ENCODE measurements at regions not wholly inside any gene's neighbourhood (a gene's known extent, or its start where the extent isn't known, plus 50 kb on each side); places are given as distances from the start of the nearest gene placed in this dataset.

DNA sequence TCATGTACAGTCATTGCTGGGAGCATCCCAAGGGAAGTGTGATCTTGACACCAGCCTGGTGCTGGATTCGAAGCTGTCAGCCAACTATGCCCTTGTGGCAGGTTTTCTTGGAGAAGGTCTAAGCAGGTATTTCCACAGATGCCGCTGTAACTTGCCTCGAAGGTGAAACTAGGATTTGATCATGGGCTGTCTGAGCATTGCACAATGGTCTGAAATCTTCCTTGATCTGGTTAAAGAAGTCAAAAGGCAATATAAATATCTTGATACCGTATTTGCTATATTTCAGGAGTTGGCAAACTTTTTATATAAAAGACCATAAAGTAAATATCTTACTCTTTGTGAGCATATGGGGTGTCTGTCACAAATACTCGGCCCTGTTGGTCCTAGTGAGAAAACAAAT lies 206.8 kb downstream of the LYPLAL1 start:
- DNase-seq (ENCODE audit: low spot score), result no peak
- TF ChIP-seq, protein P1, sequence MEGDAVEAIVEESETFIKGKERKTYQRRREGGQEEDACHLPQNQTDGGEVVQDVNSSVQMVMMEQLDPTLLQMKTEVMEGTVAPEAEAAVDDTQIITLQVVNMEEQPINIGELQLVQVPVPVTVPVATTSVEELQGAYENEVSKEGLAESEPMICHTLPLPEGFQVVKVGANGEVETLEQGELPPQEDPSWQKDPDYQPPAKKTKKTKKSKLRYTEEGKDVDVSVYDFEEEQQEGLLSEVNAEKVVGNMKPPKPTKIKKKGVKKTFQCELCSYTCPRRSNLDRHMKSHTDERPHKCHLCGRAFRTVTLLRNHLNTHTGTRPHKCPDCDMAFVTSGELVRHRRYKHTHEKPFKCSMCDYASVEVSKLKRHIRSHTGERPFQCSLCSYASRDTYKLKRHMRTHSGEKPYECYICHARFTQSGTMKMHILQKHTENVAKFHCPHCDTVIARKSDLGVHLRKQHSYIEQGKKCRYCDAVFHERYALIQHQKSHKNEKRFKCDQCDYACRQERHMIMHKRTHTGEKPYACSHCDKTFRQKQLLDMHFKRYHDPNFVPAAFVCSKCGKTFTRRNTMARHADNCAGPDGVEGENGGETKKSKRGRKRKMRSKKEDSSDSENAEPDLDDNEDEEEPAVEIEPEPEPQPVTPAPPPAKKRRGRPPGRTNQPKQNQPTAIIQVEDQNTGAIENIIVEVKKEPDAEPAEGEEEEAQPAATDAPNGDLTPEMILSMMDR (conservative IDR thresholded peaks at IDR 0.05; ENCODE audit: low read depth, low read length), result no peak
- TF ChIP-seq EZH2 (IDR thresholded peaks at IDR 0.05; ENCODE audit: borderline replicate concordance, low read depth, low read length, poor library complexity, severe bottlenecking), result no peak
- no peaks in the 10 kb centered on the region for H3K9me3 ChIP-seq (ENCODE audit: low read depth, low read length, poor library complexity, severe bottlenecking)
- H3K36me3 ChIP-seq (ENCODE audit: insufficient read depth, low read length, poor library complexity, severe bottlenecking), result no peaks in the 10 kb centered on the region
- no peak overlapping the region for H3K27ac ChIP-seq (ENCODE audit: low read depth, low read length, poor library complexity, severe bottlenecking)
- ChIA-PET POLR2A (ENCODE audit: low non-redundant PET) (interaction anchor here (0.6 kb wide), 1 partner anchor 174 kb away, joined by 3 read pairs; no protein-coding TSS in a partner anchor), CTCF (no interaction called here)
- no TSS peak for BruUV-seq (replicated peaks)
- H3K27me3 ChIP-seq (replicated peaks; ENCODE audit: insufficient read depth, low read depth, low read length, poor library complexity), result no peaks in the 10 kb centered on the region
- intact Hi-C loops (cut with micrococcal nuclease; ENCODE audit: unreplicated experiment), result no loop called here
- H3K4me1 ChIP-seq (ENCODE audit: insufficient read depth, low read length, poor library complexity, severe bottlenecking), result no peaks in the 10 kb centered on the region
- H3K4me3 ChIP-seq (ENCODE audit: low read depth, low read length, poor library complexity, severe bottlenecking), result no peak overlapping the region

DNA sequence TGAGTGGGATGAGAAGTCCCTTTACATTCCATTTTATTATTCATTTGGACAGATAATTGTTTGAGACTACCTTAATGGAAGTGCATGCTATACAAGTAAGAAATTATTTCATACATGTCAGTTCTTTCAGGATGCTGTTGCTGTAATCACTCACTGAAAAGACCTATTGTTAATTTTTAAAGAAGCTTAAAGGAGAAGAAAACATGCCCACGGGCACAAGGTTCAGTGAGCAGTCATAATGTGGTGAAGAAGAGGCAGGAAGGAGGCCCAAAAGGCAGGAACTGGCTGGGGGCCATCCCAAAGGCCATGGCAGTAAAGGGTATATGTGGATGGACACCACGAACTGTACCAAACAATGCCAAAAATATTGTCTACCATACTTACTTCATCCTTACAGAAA lies 206.0 kb downstream of the LYPLAL1 start:
- ChIA-PET CTCF (no interaction called here), POLR2A (ENCODE audit: low non-redundant PET) (no interaction called here)
- no peaks in the 10 kb centered on the region for H3K4me1 ChIP-seq (ENCODE audit: insufficient read depth, low read length, poor library complexity, severe bottlenecking)
- TF ChIP-seq, protein P1 (conservative IDR thresholded peaks at IDR 0.05; ENCODE audit: low read depth, low read length), result no peak
- TF ChIP-seq EZH2 (IDR thresholded peaks at IDR 0.05; ENCODE audit: borderline replicate concordance, low read depth, low read length, poor library complexity, severe bottlenecking), result no peak
- H3K9me3 ChIP-seq (ENCODE audit: low read depth, low read length, poor library complexity, severe bottlenecking), result no peaks in the 10 kb centered on the region
- no peaks in the 10 kb centered on the region for H3K27me3 ChIP-seq (replicated peaks; ENCODE audit: insufficient read depth, low read depth, low read length, poor library complexity)
- DNase-seq (ENCODE audit: low spot score), result no peak
- H3K4me3 ChIP-seq (ENCODE audit: low read depth, low read length, poor library complexity, severe bottlenecking), result no peak overlapping the region
- intact Hi-C loops (cut with micrococcal nuclease; ENCODE audit: unreplicated experiment), result no loop called here
- BruUV-seq (replicated peaks), result no TSS peak
- no peaks in the 10 kb centered on the region for H3K36me3 ChIP-seq (ENCODE audit: insufficient read depth, low read length, poor library complexity, severe bottlenecking)
- H3K27ac ChIP-seq (ENCODE audit: low read depth, low read length, poor library complexity, severe bottlenecking), result no peak overlapping the region

DNA sequence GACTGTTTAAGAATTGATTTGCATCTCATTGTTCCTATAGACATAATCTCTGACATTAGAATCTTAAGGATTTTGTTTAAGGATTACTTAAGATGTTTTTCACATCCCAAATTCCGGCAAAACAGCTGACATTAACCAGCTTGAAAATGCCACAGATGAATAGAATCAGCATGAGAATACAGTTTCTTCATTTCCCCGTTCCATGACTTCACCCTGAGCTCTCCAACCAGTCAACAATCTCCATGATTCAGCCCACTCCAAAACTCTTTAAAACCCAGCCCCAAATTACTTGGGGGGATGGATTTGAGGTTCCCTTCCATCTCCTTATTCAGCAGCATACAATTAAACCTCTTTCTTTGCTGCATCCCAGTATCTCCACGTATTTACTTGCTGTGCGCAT lies 201.0 kb downstream of the LYPLAL1 start:
- Histone ChIP-seq H3K4me1 (ENCODE audit: insufficient read depth, low read length, poor library complexity, severe bottlenecking) (peaks cover 15% of the 10 kb centered on the region), H3K36me3 (ENCODE audit: insufficient read depth, low read length, poor library complexity, severe bottlenecking) (no peaks in the 10 kb centered on the region), H3K27ac (ENCODE audit: low read depth, low read length, poor library complexity, severe bottlenecking) (no peak overlapping the region), H3K9me3 (ENCODE audit: low read depth, low read length, poor library complexity, severe bottlenecking) (no peaks in the 10 kb centered on the region), H3K4me3 (ENCODE audit: low read depth, low read length, poor library complexity, severe bottlenecking) (no peak overlapping the region), H3K27me3 (replicated peaks; ENCODE audit: insufficient read depth, low read depth, low read length, poor library complexity) (peaks cover 4% of the 10 kb centered on the region)
- TF ChIP-seq, protein P1 (conservative IDR thresholded peaks at IDR 0.05; ENCODE audit: low read depth, low read length), result no peak
- no peak for TF ChIP-seq EZH2 (IDR thresholded peaks at IDR 0.05; ENCODE audit: borderline replicate concordance, low read depth, low read length, poor library complexity, severe bottlenecking)
- intact Hi-C loops (cut with micrococcal nuclease; ENCODE audit: unreplicated experiment), result no loop called here
- ChIA-PET CTCF (no interaction called here), POLR2A (ENCODE audit: low non-redundant PET) (no interaction called here)
- BruUV-seq (replicated peaks), result no TSS peak
- no peak for DNase-seq (ENCODE audit: low spot score)
